Liver (tissue), 8 donors: ENCODE measurements at regions not wholly inside any gene's neighbourhood (a gene's known extent, or its start where the extent isn't known, plus 50 kb on each side); places are given as distances from the start of the nearest gene placed in this dataset.

Experiments
- DNase-seq: peaks from one replicate; pipeline ENCODE4 v3.0.0-alpha.2; 2017; ENCODE audit warnings: low spot score
- H3K27ac ChIP-seq, 2 donors: one replicate each; pipeline ENCODE4 v1.7.0; 2013; ENCODE audit warnings: inconsistent platforms in 2 of 2, low read length in 2 of 2, control low read depth in 1 of 2, low read depth in 1 of 2, mild to moderate bottlenecking in 1 of 2
- H3K27me3 ChIP-seq, 4 donors: one replicate each; pipeline versions ENCODE4 v1.6.1 to v1.7.0; 2013; ENCODE audit warnings: low read length in 3 of 4, inconsistent platforms in 1 of 4, mild to moderate bottlenecking in 1 of 4, moderate library complexity in 1 of 4; ENCODE audit not compliant: control insufficient read depth in 4 of 4, insufficient read depth in 4 of 4
- H3K36me3 ChIP-seq, 4 donors: one replicate each; pipeline versions ENCODE4 v1.6.1 to v1.7.0; 2013; ENCODE audit warnings: low read length in 3 of 4, mild to moderate bottlenecking in 3 of 4, low read depth in 1 of 4, moderate library complexity in 1 of 4; ENCODE audit not compliant: control insufficient read depth in 4 of 4, insufficient read depth in 3 of 4
- H3K4me1 ChIP-seq, 4 donors: one replicate each; pipeline versions ENCODE4 v1.6.1 to v1.7.0; 2013; ENCODE audit warnings: low read length in 3 of 4, mild to moderate bottlenecking in 3 of 4, moderate library complexity in 1 of 4; ENCODE audit not compliant: control insufficient read depth in 4 of 4, insufficient read depth in 4 of 4
- H3K4me3 ChIP-seq, 3 donors: one replicate each; pipeline versions ENCODE4 v1.6.1 to v1.7.0; 2013; ENCODE audit warnings: low read length in 3 of 3, control low read depth in 1 of 3, low read depth in 1 of 3, mild to moderate bottlenecking in 1 of 3
- H3K9ac ChIP-seq, 2 donors: one replicate each; pipeline ENCODE4 v1.7.0; 2013; ENCODE audit warnings: low read length in 2 of 2, mild to moderate bottlenecking in 2 of 2, moderate library complexity in 2 of 2, control low read depth in 1 of 2, low read depth in 1 of 2
- H3K9me3 ChIP-seq, 4 donors: one replicate each; pipeline versions ENCODE4 v1.6.1 to v1.7.0; 2013; ENCODE audit warnings: low read length in 3 of 4; ENCODE audit not compliant: control insufficient read depth in 4 of 4
- ATF3 ChIP-seq: IDR thresholded peaks from 2 replicates; pipeline ENCODE4 v1.6.1; 2016; ENCODE audit warnings: antibody characterized with exemption
- CTCF ChIP-seq: fragments of 150-350 bp; IDR thresholded peaks from 2 replicates; pipeline ENCODE4 v1.5.1; 2017; ENCODE audit warnings: improper control_type of control experiment, low read depth, low read length; ENCODE audit not compliant: missing input control
- EGR1 ChIP-seq, 2 donors: IDR thresholded peaks; 2 replicates each; pipeline ENCODE4 v1.6.1; 2016 to 2018; ENCODE audit warnings: antibody characterized with exemption in 2 of 2, low read depth in 2 of 2
- FOXA1 ChIP-seq: IDR thresholded peaks from 2 replicates; pipeline ENCODE4 v1.6.1; 2016; ENCODE audit warnings: antibody characterized with exemption
- FOXA2 ChIP-seq: IDR thresholded peaks from 2 replicates; pipeline ENCODE4 v1.6.1; 2016; ENCODE audit warnings: antibody characterized with exemption
- GABPA ChIP-seq, 2 donors: IDR thresholded peaks in 1 of 2; conservative IDR thresholded peaks in 1 of 2; 2 replicates each; pipeline ENCODE4 v1.6.1; 2016; ENCODE audit warnings: antibody characterized with exemption in 2 of 2, mild to moderate bottlenecking in 1 of 2, moderate library complexity in 1 of 2
- HNF4A ChIP-seq, 2 donors: conservative IDR thresholded peaks; 2 replicates each; pipeline ENCODE4 v1.6.1; 2016; ENCODE audit warnings: antibody characterized with exemption in 2 of 2, mild to moderate bottlenecking in 2 of 2
- HNF4G ChIP-seq: IDR thresholded peaks from 2 replicates; pipeline ENCODE4 v1.6.1; 2016; ENCODE audit warnings: antibody characterized with exemption
- JUND ChIP-seq, 2 donors: IDR thresholded peaks; 2 replicates each; pipeline ENCODE4 v1.6.1; 2016; ENCODE audit warnings: antibody characterized with exemption in 2 of 2
- MAX ChIP-seq: IDR thresholded peaks from 2 replicates; pipeline ENCODE4 v1.6.1; 2016; ENCODE audit warnings: antibody characterized with exemption
- NR2F2 ChIP-seq: IDR thresholded peaks from 2 replicates; pipeline ENCODE4 v1.6.1; 2016; ENCODE audit warnings: antibody characterized with exemption
- RAD21 ChIP-seq, 2 donors: IDR thresholded peaks; 2 replicates each; pipeline ENCODE4 v1.6.1; 2016; ENCODE audit warnings: antibody characterized with exemption in 2 of 2, mild to moderate bottlenecking in 2 of 2
- REST ChIP-seq: IDR thresholded peaks from 2 replicates; pipeline ENCODE4 v1.6.1; 2016; ENCODE audit warnings: antibody characterized with exemption, mild to moderate bottlenecking
- RXRA ChIP-seq, 2 donors: IDR thresholded peaks; 2 replicates each; pipeline ENCODE4 v1.6.1; 2017 to 2018; ENCODE audit warnings: antibody characterized with exemption in 2 of 2, mild to moderate bottlenecking in 1 of 2
- SP1 ChIP-seq: IDR thresholded peaks from 2 replicates; pipeline ENCODE4 v1.6.1; 2018; ENCODE audit warnings: antibody characterized with exemption, mild to moderate bottlenecking
- TAF1 ChIP-seq: conservative IDR thresholded peaks from 2 replicates; pipeline ENCODE4 v1.6.1; 2016; ENCODE audit warnings: antibody characterized with exemption, mild to moderate bottlenecking
- YY1 ChIP-seq: IDR thresholded peaks from 2 replicates; pipeline ENCODE4 v1.6.1; 2016; ENCODE audit warnings: antibody characterized with exemption, mild to moderate bottlenecking
- ZBTB33 ChIP-seq: IDR thresholded peaks from 2 replicates; pipeline ENCODE4 v1.6.1; 2016; ENCODE audit warnings: antibody characterized with exemption
- WGBS: extraction: QIAGEN DNeasy Blood & Tissue Kit; methylation state at CpG from one replicate; pipeline ENCODE4 v1.1.7; 2013; 5-methylcytosine and 5-hydroxymethylcytosine counted together
- donor health status: healthy.
- donor health status: healthy.
- donor health status: healthy.
- donor health status: healthy.
- donor health status: healthy.

GRCh38 chr9:11011696-11012095 is 398.9 kb upstream of the PTPRD start:
- no peak overlapping the region for H3K9ac ChIP-seq
- H3K9me3 ChIP-seq, result peaks cover 0 to 2% (median 0%) of the 10 kb centered on the region in 4 donors
- TF ChIP-seq ATF3 (no peak), SP1 (no peak)
- no peaks in the 10 kb centered on the region for H3K27me3 ChIP-seq
- no peak overlapping the region for H3K27ac ChIP-seq
- H3K36me3 ChIP-seq, result no peaks in the 10 kb centered on the region
- no peak for DNase-seq
- H3K4me1 ChIP-seq, result no peaks in the 10 kb centered on the region
- H3K4me3 ChIP-seq, result no peak overlapping the region
- WGBS, result 97% methylated on average over 7 of the region's 7 CpGs

GRCh38 chr9:11016081-11016480 is 403.3 kb upstream of the PTPRD start:
- no peak for DNase-seq
- Histone ChIP-seq H3K27me3 (no peaks in the 10 kb centered on the region), H3K9me3 (peaks cover 0 to 2% (median 0%) of the 10 kb centered on the region in 4 donors), H3K4me1 (no peaks in the 10 kb centered on the region), H3K4me3 (no peak overlapping the region), H3K27ac (no peak overlapping the region), H3K36me3 (no peaks in the 10 kb centered on the region), H3K9ac (no peak overlapping the region)
- TF ChIP-seq FOXA1, result no peak
- TF ChIP-seq NR2F2, result no peak
- TF ChIP-seq JUND (IDR thresholded peaks at IDR 0.05), result no peak
- TF ChIP-seq GABPA (IDR thresholded peaks at IDR 0.05 in 1 of 2, conservative IDR thresholded peaks at IDR 0.05 in 1 of 2), result no peak
- no peak for TF ChIP-seq MAX
- no peak for TF ChIP-seq RAD21 (IDR thresholded peaks at IDR 0.05)
- TF ChIP-seq YY1, result no peak
- no peak for TF ChIP-seq ATF3
- TF ChIP-seq EGR1 (IDR thresholded peaks at IDR 0.05; ENCODE audit: low read depth in 2 of 2), result no peak
- no peak for TF ChIP-seq FOXA2
- no peak for TF ChIP-seq HNF4A (conservative IDR thresholded peaks at IDR 0.05)
- TF ChIP-seq CTCF, result no peak
- no peak for TF ChIP-seq HNF4G
- no peak for TF ChIP-seq ZBTB33
- no peak for TF ChIP-seq RXRA (IDR thresholded peaks at IDR 0.05)
- TF ChIP-seq REST, result no peak
- no peak for TF ChIP-seq SP1
- TF ChIP-seq TAF1, result no peak
- 94% methylated on average over 2 of the region's 2 CpGs for WGBS
